ENCODE measurements at regions not wholly inside any gene's neighbourhood (a gene's known extent, or its start where the extent isn't known, plus 50 kb on each side); places are given as distances from the start of the nearest gene placed in this dataset.

DNA sequence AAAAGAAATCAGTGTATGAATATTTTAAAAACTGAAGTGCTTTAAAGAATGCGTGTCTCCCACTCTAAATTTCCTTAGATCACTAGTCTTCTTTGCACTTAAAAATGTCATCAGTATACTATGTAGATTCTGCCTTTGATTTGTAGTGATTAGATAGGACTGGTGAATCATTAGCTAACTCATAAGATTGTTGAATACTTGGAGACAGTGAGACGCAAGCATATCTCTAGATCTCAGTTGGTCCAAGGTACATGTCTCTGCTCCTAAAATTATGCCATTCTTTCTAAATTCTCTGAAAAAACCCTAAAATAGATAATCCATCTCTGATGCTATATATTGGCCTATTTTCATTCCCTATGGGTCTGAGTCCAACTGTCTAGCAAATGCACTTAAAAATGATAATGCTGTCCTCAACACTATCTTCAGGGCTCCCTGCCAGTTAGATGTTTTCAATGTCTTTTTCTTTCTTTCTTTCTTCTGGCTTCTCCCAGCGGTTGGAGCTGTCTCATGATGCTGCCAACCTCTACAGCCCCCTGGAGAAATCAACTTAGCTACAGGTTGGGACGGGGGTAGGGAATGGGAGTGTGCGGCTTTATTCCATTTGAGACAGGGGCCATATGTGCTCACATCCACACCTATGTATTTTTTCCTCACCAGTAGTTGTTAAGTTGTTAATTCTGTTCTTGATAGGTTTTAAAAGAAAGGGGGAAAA is 301.0 kb downstream of the NDFIP2 start:
- TF ChIP-seq, protein P1, sequence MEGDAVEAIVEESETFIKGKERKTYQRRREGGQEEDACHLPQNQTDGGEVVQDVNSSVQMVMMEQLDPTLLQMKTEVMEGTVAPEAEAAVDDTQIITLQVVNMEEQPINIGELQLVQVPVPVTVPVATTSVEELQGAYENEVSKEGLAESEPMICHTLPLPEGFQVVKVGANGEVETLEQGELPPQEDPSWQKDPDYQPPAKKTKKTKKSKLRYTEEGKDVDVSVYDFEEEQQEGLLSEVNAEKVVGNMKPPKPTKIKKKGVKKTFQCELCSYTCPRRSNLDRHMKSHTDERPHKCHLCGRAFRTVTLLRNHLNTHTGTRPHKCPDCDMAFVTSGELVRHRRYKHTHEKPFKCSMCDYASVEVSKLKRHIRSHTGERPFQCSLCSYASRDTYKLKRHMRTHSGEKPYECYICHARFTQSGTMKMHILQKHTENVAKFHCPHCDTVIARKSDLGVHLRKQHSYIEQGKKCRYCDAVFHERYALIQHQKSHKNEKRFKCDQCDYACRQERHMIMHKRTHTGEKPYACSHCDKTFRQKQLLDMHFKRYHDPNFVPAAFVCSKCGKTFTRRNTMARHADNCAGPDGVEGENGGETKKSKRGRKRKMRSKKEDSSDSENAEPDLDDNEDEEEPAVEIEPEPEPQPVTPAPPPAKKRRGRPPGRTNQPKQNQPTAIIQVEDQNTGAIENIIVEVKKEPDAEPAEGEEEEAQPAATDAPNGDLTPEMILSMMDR (IDR thresholded peaks at IDR 0.05; ENCODE audit: low read depth, low read length) = no peak
- DNase-seq (ENCODE audit: low read depth, low spot score) = no peak
- in situ Hi-C loops (cut with HindIII; ENCODE audit: low sequenced_read_pairs) = no loop called here
- no peak overlapping the region for H3K4me3 ChIP-seq (ENCODE audit: low read depth, low read length)

DNA sequence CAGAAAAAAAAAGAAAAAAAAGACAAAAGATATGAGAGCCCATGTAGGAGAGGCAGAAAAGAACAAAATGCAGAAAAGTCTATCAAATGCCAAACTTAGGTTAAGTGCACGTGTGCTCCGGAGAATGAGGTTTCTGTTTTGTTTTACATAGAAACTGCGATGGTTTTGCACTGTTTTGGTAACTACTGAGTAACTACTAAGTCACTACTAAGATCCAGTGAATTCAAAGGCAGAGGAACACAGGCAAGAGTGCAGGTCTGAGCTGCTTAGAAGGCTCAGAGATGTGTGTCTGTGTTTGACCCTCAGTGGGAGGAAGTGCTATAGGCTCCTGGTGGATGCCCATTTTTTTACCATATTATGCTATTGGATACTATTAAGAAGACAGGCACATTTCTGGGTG is 299.3 kb downstream of the NDFIP2 start:
- TF ChIP-seq, protein P1 (IDR thresholded peaks at IDR 0.05; ENCODE audit: low read depth, low read length) = no peak
- DNase-seq (ENCODE audit: low read depth, low spot score) = peak; percentile 60
- no peak overlapping the region for H3K4me3 ChIP-seq (ENCODE audit: low read depth, low read length)
- in situ Hi-C loops (cut with HindIII; ENCODE audit: low sequenced_read_pairs) = no loop called here

DNA sequence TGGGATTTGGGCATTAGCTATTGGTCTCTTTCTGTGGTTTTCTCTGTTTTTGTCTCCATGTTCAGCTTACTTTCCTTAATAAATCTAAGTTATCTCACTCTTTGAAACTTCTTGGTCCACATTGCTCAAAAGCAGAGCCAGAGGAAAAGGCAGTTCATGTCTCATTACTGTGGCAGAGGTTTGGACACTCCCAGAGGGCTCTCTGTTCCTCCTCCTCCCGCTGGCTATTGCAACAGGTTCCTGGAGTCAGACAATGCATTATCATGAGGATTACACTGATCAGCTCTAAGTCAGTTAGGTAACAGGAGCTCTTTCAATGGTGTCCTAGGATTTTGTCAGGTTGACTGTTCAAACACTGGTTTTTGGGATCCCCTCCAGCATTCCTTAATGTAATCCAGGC is 298.8 kb downstream of the NDFIP2 start:
- no peak overlapping the region for H3K4me3 ChIP-seq (ENCODE audit: low read depth, low read length)
- in situ Hi-C loops (cut with HindIII; ENCODE audit: low sequenced_read_pairs) = no loop called here
- DNase-seq (ENCODE audit: low read depth, low spot score) = peak; percentile 47
- TF ChIP-seq, protein P1 (IDR thresholded peaks at IDR 0.05; ENCODE audit: low read depth, low read length) = no peak

DNA sequence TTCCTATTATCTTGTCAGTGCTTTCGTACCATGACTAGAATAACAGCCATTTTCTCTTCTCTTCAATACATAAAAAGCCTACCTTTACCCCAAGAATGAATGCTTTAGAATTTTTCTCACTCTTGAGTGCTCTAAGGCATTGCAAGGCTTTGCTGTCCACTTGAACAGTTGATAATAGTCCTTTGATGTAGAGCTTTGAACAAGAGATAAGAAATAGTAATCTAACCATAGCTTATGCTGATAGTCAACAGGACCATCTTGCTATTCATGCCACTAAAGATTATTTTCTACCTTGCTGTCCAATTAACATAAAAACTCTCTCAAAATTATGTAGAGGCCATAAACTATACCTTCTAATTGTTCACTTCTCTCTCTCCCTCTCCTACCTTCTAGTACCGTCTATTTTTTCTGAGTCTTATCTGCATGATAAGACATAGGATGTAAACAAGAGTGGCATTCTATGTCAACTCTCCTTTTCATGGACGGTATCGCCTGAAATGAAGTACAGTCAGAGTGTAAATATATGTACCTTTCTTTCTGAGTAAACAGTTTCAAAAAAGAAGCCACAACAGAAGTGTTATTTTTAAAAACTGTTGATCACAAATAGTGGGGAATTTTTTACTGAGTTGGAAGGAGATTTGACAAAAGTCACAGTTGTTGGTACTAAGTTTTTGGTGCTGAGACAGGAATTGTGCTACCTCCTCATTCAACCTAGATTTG is 297.9 kb downstream of the NDFIP2 start:
- DNase-seq (ENCODE audit: low read depth, low spot score) = no peak
- TF ChIP-seq, protein P1 (IDR thresholded peaks at IDR 0.05; ENCODE audit: low read depth, low read length) = no peak
- in situ Hi-C loops (cut with HindIII; ENCODE audit: low sequenced_read_pairs) = no loop called here

DNA sequence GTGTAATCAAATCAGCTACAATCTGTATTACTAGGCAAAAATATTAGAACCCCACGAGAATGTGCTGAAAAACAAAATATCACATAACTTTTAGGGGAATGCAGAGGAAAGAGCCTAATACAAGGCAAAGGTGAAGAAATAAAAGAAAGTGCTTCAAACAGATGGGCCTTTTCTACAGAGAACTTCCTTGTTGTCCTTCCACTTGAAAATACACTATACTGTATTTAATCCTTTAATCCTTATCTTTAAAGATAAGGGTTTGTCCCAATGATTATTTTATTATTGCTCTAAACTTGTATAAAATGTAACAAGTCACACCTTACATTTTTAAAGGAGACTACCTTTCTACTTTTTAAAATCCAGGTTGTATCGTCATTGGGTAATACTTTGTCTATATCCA is 296.5 kb downstream of the NDFIP2 start:
- no peak for DNase-seq (ENCODE audit: low read depth, low spot score)
- TF ChIP-seq, protein P1 (IDR thresholded peaks at IDR 0.05; ENCODE audit: low read depth, low read length) = no peak
- no peak overlapping the region for H3K4me3 ChIP-seq (ENCODE audit: low read depth, low read length)
- in situ Hi-C loops (cut with HindIII; ENCODE audit: low sequenced_read_pairs) = no loop called here

More for the DNA sequence above, 297.9 kb downstream of the NDFIP2 start:
- no peak overlapping the region for H3K4me3 ChIP-seq (ENCODE audit: low read depth, low read length)

DNA sequence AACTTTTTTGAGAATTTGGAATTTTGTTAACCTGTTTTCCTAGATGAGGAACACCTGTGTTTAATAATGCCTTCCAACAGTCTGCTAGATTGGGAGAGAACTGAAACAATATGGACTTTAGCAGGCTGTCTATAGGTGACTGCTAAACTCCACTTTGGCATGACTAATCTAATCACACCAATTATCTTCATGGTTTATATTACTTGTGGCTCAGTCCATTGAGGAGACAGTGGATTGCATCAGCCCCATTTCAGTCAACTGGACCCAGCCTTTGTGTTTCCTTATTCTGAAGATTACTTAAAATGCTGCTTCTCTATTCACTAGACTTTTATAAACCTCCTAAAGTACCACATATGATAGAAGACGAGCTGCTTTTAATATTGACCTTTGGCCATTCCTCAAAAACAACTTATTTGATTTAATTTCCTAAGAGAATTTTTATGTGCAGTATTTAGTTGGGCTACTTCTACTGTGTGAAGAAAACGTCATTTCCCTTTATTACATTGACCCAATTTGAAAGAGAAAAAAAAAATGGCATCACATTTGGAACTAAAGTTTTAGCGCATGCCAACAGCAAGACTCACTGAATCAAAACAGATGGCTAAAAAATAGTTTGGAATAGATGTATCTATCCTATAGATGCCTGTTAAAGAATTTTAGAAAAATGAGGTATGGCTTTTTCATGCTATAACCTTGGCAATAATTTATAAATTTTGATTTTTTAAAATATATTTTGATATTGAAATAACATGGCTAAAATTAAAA is 295.8 kb downstream of the NDFIP2 start:
- in situ Hi-C loops (cut with HindIII; ENCODE audit: low sequenced_read_pairs) = no loop called here
- DNase-seq (ENCODE audit: low read depth, low spot score) = peak; percentile 17
- TF ChIP-seq, protein P1 (IDR thresholded peaks at IDR 0.05; ENCODE audit: low read depth, low read length) = no peak
- H3K4me3 ChIP-seq (ENCODE audit: low read depth, low read length) = no peak overlapping the region

Measured in astrocyte of the spinal cord (primary cell).